A673 (cell line): ENCODE measurements at regions not wholly inside any gene's neighbourhood (a gene's known extent, or its start where the extent isn't known, plus 50 kb on each side); places are given as distances from the start of the nearest gene placed in this dataset.

ENCODE experiments used
- CTCF ChIP-seq: fragments of 300-800, 200-600 bp; sonication (generic); conservative IDR thresholded peaks from 2 replicates; pipeline ENCODE4 v1.5.1; 2017; ENCODE audit warnings: low read depth, mild to moderate bottlenecking, antibody characterized with exemption, low read length, moderate library complexity, mixed read lengths
- EZH2 ChIP-seq: fragments of 200-600 bp; sonication (generic); IDR thresholded peaks from 2 replicates; pipeline ENCODE4 v1.6.1; 2017; ENCODE audit warnings: borderline replicate concordance, low read depth, mild to moderate bottlenecking, mixed read lengths, antibody characterized with exemption, low read length; ENCODE audit not compliant: poor library complexity, severe bottlenecking

- TF ChIP-seq EZH2 = no peak
- TF ChIP-seq CTCF = no peak
Observed at GRCh38 chr2:20882466-20883170, 59.7 kb upstream of the LDAH start.
